ENCODE measurements at regions not wholly inside any gene's neighbourhood (a gene's known extent, or its start where the extent isn't known, plus 50 kb on each side); places are given as distances from the start of the nearest gene placed in this dataset.

DNA sequence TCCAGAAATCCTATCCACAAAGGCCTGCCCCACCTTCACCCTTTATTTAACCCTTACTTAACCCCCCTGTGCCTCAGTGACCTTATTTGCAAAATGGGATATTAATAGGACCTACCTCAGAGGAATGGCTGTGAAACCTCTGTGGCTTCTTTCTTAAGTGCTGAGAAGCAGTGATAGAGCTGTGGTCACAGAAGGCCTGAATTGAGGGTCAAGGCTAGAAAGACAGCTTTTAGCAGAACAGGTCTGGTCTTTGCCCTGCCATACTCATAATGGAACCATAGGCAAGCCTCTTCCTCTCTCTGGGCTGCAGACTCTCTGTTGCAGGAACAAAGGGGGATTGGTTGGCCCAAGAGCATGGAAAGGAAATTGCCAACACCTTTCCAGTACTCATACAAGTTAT, 63.5 kb upstream of the MAMLD1 start (continued):
- TF ChIP-seq, protein P1, sequence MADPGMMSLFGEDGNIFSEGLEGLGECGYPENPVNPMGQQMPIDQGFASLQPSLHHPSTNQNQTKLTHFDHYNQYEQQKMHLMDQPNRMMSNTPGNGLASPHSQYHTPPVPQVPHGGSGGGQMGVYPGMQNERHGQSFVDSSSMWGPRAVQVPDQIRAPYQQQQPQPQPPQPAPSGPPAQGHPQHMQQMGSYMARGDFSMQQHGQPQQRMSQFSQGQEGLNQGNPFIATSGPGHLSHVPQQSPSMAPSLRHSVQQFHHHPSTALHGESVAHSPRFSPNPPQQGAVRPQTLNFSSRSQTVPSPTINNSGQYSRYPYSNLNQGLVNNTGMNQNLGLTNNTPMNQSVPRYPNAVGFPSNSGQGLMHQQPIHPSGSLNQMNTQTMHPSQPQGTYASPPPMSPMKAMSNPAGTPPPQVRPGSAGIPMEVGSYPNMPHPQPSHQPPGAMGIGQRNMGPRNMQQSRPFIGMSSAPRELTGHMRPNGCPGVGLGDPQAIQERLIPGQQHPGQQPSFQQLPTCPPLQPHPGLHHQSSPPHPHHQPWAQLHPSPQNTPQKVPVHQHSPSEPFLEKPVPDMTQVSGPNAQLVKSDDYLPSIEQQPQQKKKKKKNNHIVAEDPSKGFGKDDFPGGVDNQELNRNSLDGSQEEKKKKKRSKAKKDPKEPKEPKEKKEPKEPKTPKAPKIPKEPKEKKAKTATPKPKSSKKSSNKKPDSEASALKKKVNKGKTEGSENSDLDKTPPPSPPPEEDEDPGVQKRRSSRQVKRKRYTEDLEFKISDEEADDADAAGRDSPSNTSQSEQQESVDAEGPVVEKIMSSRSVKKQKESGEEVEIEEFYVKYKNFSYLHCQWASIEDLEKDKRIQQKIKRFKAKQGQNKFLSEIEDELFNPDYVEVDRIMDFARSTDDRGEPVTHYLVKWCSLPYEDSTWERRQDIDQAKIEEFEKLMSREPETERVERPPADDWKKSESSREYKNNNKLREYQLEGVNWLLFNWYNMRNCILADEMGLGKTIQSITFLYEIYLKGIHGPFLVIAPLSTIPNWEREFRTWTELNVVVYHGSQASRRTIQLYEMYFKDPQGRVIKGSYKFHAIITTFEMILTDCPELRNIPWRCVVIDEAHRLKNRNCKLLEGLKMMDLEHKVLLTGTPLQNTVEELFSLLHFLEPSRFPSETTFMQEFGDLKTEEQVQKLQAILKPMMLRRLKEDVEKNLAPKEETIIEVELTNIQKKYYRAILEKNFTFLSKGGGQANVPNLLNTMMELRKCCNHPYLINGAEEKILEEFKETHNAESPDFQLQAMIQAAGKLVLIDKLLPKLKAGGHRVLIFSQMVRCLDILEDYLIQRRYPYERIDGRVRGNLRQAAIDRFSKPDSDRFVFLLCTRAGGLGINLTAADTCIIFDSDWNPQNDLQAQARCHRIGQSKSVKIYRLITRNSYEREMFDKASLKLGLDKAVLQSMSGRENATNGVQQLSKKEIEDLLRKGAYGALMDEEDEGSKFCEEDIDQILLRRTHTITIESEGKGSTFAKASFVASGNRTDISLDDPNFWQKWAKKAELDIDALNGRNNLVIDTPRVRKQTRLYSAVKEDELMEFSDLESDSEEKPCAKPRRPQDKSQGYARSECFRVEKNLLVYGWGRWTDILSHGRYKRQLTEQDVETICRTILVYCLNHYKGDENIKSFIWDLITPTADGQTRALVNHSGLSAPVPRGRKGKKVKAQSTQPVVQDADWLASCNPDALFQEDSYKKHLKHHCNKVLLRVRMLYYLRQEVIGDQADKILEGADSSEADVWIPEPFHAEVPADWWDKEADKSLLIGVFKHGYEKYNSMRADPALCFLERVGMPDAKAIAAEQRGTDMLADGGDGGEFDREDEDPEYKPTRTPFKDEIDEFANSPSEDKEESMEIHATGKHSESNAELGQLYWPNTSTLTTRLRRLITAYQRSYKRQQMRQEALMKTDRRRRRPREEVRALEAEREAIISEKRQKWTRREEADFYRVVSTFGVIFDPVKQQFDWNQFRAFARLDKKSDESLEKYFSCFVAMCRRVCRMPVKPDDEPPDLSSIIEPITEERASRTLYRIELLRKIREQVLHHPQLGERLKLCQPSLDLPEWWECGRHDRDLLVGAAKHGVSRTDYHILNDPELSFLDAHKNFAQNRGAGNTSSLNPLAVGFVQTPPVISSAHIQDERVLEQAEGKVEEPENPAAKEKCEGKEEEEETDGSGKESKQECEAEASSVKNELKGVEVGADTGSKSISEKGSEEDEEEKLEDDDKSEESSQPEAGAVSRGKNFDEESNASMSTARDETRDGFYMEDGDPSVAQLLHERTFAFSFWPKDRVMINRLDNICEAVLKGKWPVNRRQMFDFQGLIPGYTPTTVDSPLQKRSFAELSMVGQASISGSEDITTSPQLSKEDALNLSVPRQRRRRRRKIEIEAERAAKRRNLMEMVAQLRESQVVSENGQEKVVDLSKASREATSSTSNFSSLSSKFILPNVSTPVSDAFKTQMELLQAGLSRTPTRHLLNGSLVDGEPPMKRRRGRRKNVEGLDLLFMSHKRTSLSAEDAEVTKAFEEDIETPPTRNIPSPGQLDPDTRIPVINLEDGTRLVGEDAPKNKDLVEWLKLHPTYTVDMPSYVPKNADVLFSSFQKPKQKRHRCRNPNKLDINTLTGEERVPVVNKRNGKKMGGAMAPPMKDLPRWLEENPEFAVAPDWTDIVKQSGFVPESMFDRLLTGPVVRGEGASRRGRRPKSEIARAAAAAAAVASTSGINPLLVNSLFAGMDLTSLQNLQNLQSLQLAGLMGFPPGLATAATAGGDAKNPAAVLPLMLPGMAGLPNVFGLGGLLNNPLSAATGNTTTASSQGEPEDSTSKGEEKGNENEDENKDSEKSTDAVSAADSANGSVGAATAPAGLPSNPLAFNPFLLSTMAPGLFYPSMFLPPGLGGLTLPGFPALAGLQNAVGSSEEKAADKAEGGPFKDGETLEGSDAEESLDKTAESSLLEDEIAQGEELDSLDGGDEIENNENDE (IDR thresholded peaks at IDR 0.05; ENCODE audit: low read depth, low read length) = no peak
- TF ChIP-seq, protein P2, sequence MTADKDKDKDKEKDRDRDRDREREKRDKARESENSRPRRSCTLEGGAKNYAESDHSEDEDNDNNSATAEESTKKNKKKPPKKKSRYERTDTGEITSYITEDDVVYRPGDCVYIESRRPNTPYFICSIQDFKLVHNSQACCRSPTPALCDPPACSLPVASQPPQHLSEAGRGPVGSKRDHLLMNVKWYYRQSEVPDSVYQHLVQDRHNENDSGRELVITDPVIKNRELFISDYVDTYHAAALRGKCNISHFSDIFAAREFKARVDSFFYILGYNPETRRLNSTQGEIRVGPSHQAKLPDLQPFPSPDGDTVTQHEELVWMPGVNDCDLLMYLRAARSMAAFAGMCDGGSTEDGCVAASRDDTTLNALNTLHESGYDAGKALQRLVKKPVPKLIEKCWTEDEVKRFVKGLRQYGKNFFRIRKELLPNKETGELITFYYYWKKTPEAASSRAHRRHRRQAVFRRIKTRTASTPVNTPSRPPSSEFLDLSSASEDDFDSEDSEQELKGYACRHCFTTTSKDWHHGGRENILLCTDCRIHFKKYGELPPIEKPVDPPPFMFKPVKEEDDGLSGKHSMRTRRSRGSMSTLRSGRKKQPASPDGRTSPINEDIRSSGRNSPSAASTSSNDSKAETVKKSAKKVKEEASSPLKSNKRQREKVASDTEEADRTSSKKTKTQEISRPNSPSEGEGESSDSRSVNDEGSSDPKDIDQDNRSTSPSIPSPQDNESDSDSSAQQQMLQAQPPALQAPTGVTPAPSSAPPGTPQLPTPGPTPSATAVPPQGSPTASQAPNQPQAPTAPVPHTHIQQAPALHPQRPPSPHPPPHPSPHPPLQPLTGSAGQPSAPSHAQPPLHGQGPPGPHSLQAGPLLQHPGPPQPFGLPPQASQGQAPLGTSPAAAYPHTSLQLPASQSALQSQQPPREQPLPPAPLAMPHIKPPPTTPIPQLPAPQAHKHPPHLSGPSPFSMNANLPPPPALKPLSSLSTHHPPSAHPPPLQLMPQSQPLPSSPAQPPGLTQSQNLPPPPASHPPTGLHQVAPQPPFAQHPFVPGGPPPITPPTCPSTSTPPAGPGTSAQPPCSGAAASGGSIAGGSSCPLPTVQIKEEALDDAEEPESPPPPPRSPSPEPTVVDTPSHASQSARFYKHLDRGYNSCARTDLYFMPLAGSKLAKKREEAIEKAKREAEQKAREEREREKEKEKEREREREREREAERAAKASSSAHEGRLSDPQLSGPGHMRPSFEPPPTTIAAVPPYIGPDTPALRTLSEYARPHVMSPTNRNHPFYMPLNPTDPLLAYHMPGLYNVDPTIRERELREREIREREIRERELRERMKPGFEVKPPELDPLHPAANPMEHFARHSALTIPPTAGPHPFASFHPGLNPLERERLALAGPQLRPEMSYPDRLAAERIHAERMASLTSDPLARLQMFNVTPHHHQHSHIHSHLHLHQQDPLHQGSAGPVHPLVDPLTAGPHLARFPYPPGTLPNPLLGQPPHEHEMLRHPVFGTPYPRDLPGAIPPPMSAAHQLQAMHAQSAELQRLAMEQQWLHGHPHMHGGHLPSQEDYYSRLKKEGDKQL (CRISPR knock-in tag; IDR thresholded peaks at IDR 0.05; ENCODE audit: borderline replicate concordance) = no peak
- TF ChIP-seq FOXM1 (IDR thresholded peaks at IDR 0.05; ENCODE audit: low read depth) (no peak), FOXM1 (CRISPR knock-in tag; IDR thresholded peaks at IDR 0.05; ENCODE audit: low read depth) (no peak), BRF2 (IDR thresholded peaks at IDR 0.05; ENCODE audit: borderline replicate concordance, insufficient read depth, insufficient read length) (no peak), NFE2L1 (tag; IDR thresholded peaks at IDR 0.05; ENCODE audit: borderline replicate concordance, low read depth) (no peak), ZNF12 (CRISPR knock-in tag; IDR thresholded peaks at IDR 0.05) (no peak), RBBP5 (IDR thresholded peaks at IDR 0.05; ENCODE audit: borderline replicate concordance, insufficient read depth, low read length, poor library complexity, severe bottlenecking) (no peak), ZNF780A (CRISPR knock-in tag; IDR thresholded peaks at IDR 0.05) (no peak)

Data from K562 (cell line).